H1 (cell line): ENCODE measurements at regions not wholly inside any gene's neighbourhood (a gene's known extent, or its start where the extent isn't known, plus 50 kb on each side); places are given as distances from the start of the nearest gene placed in this dataset.

ENCODE experiments used
- CTCF ChIA-PET: fragments of 300-600 bp; sonication (Branson Sonifier 250); formaldehyde crosslinking; loops from one replicate; lab custom pipeline; 2021; ENCODE audit not compliant: partially characterized antibody; lab: Charles Lee
- POLR2A ChIA-PET: fragments of 300-600 bp; sonication (Branson Sonifier 250); formaldehyde crosslinking; loops from one replicate; lab custom pipeline; 2021; ENCODE audit warnings: inconsistent platforms; ENCODE audit not compliant: partially characterized antibody; lab: Charles Lee
- DNase-seq, 2 experiments: peaks; one replicate each; pipeline versions ENCODE4 v3.0.0 to v3.0.0-alpha.2; 2010 to 2022; ENCODE audit warnings: low spot score in 2 of 2, low read depth in 1 of 2, mixed read lengths in 1 of 2
- FAIRE-seq: peaks from 2 replicates; lab custom pipeline; 2011; peaks lifted over from hg19 to GRCh38; lab: Jason Lieb, UNC
- H2AFZ ChIP-seq: 2 replicates; pipeline ENCODE4 v1.8.1; 2012; ENCODE audit warnings: low read length, inconsistent platforms
- H2AK5ac ChIP-seq: 2 replicates; pipeline ENCODE4 v1.6.1; 2013; ENCODE audit warnings: low read depth, low read length
- H2BK120ac ChIP-seq: replicated peaks from 2 replicates; pipeline ENCODE3; 2013; ENCODE audit warnings: low read depth, low read length, inconsistent platforms
- H2BK12ac ChIP-seq: 2 replicates; pipeline ENCODE4 v1.6.1; 2013; ENCODE audit warnings: low read depth, low read length
- H2BK15ac ChIP-seq: 2 replicates; pipeline ENCODE4 v1.6.1; 2013; ENCODE audit warnings: low read length
- H2BK20ac ChIP-seq: 2 replicates; pipeline ENCODE4 v1.6.1; 2013; ENCODE audit warnings: low read length
- H2BK5ac ChIP-seq: 2 replicates; pipeline ENCODE4 v1.6.1; 2013; ENCODE audit warnings: low read depth, low read length
- H3K14ac ChIP-seq: 2 replicates; pipeline ENCODE4 v1.6.1; 2013; ENCODE audit warnings: inconsistent platforms; ENCODE audit not compliant: insufficient read length
- H3K18ac ChIP-seq: 2 replicates; pipeline ENCODE4 v1.6.1; 2013; ENCODE audit warnings: low read length; ENCODE audit errors: extremely low read depth
- H3K23ac ChIP-seq: 2 replicates; pipeline ENCODE4 v1.6.1; 2013; ENCODE audit warnings: inconsistent platforms; ENCODE audit not compliant: insufficient read length
- H3K23me2 ChIP-seq: 2 replicates; pipeline ENCODE4 v1.6.1; 2013; ENCODE audit warnings: low read depth, low read length
- H3K27ac ChIP-seq: 2 replicates; pipeline ENCODE4 v1.6.1; 2011; ENCODE audit warnings: low read depth, low read length, inconsistent platforms
- H3K27me3 ChIP-seq, 4 experiments: replicated peaks in 1 of 4; 1 replicate in 1 of 4; 2 replicates in 3 of 4; pipeline versions ENCODE4 v1.6.1 to v1.8.1; 2011 to 2013; ENCODE audit warnings: low read length in 3 of 4, mild to moderate bottlenecking in 3 of 4, inconsistent platforms in 2 of 4, mixed read lengths in 2 of 4, moderate library complexity in 1 of 4; ENCODE audit not compliant: control insufficient read depth in 3 of 4, insufficient read depth in 3 of 4; ENCODE audit errors: extremely low read depth in 1 of 4
- H3K36me3 ChIP-seq, 4 experiments: 2 replicates each; pipeline versions ENCODE4 v1.6.1 to v1.8.1; 2011 to 2013; ENCODE audit warnings: mild to moderate bottlenecking in 4 of 4, low read length in 3 of 4, moderate library complexity in 2 of 4, control low read depth in 1 of 4, inconsistent platforms in 1 of 4; ENCODE audit not compliant: insufficient read depth in 4 of 4, control insufficient read depth in 2 of 4
- H3K4ac ChIP-seq: replicated peaks from 2 replicates; pipeline ENCODE3; 2013; ENCODE audit warnings: low read length, low read depth, mixed read lengths, inconsistent platforms; ENCODE audit not compliant: insufficient read length
- H3K4me1 ChIP-seq, 4 experiments: replicated peaks in 1 of 4; 1 replicate in 1 of 4; 2 replicates in 3 of 4; pipeline versions ENCODE4 v1.6.1 to v1.8.1; 2011 to 2013; ENCODE audit warnings: low read length in 3 of 4, inconsistent platforms in 2 of 4, mixed read lengths in 1 of 4; ENCODE audit not compliant: insufficient read depth in 4 of 4, control insufficient read depth in 3 of 4
- H3K4me2 ChIP-seq, 2 experiments: 2 replicates each; pipeline versions ENCODE4 v1.6.1 to v1.8.1; 2011 to 2013; ENCODE audit warnings: low read depth in 2 of 2, low read length in 2 of 2, control low read depth in 1 of 2, inconsistent platforms in 1 of 2, mild to moderate bottlenecking in 1 of 2; ENCODE audit not compliant: insufficient read depth in 1 of 2
- H3K4me3 ChIP-seq, 4 experiments: fragments of 200-600, 300-600 bp in 1 of 4; sonication (generic), shearing (Covaris generic), sonication (Bioruptor Twin) in 1 of 4; 2 replicates each; pipeline versions ENCODE4 v1.5.1 to v1.8.1; 2011 to 2016; ENCODE audit warnings: low read length in 4 of 4, low read depth in 3 of 4, control low read depth in 2 of 4, inconsistent platforms in 2 of 4, mild to moderate bottlenecking in 2 of 4, mixed read lengths in 1 of 4, moderate library complexity in 1 of 4; ENCODE audit not compliant: insufficient read depth in 2 of 4; ENCODE audit errors: extremely low read depth in 1 of 4
- H3K56ac ChIP-seq: replicated peaks from 2 replicates; pipeline ENCODE3; 2013; ENCODE audit warnings: low read depth, mild to moderate bottlenecking, mixed read lengths, low read length, inconsistent platforms; ENCODE audit not compliant: insufficient read length
- H3K79me1 ChIP-seq: 2 replicates; pipeline ENCODE4 v1.6.1; 2013; ENCODE audit warnings: low read depth, low read length, control low read depth
- H3K79me2 ChIP-seq, 2 experiments: 2 replicates each; pipeline versions ENCODE4 v1.6.1 to v1.8.1; 2012 to 2013; ENCODE audit warnings: low read length in 2 of 2, mild to moderate bottlenecking in 2 of 2, inconsistent platforms in 1 of 2; ENCODE audit not compliant: insufficient read depth in 2 of 2, control insufficient read depth in 1 of 2
- H3K9ac ChIP-seq, 4 experiments: replicated peaks in 1 of 4; 1 replicate in 1 of 4; 2 replicates in 3 of 4; pipeline versions ENCODE4 v1.6.1 to v1.8.1; 2011 to 2013; ENCODE audit warnings: low read depth in 3 of 4, low read length in 3 of 4, control low read depth in 2 of 4, mild to moderate bottlenecking in 2 of 4, moderate library complexity in 2 of 4, inconsistent platforms in 1 of 4; ENCODE audit errors: extremely low read depth in 1 of 4
- H3K9me3 ChIP-seq, 2 experiments: 2 replicates each; pipeline versions ENCODE4 v1.6.1 to v1.8.1; 2012 to 2013; ENCODE audit warnings: mild to moderate bottlenecking in 2 of 2, moderate library complexity in 2 of 2, control low read depth in 1 of 2, inconsistent platforms in 1 of 2, low read depth in 1 of 2, low read length in 1 of 2, mixed read lengths in 1 of 2; ENCODE audit not compliant: insufficient read depth in 2 of 2
- H4K20me1 ChIP-seq, 2 experiments: replicated peaks in 1 of 2; 2 replicates each; pipeline versions ENCODE3 to v1.8.1; 2011 to 2013; ENCODE audit warnings: inconsistent platforms in 2 of 2, low read length in 2 of 2, mild to moderate bottlenecking in 1 of 2; ENCODE audit not compliant: insufficient read depth in 2 of 2, control insufficient read depth in 1 of 2
- H4K5ac ChIP-seq: 2 replicates; pipeline ENCODE4 v1.6.1; 2013; ENCODE audit warnings: low read length, low read depth, mixed read lengths, inconsistent platforms; ENCODE audit not compliant: insufficient read length
- H4K8ac ChIP-seq: 2 replicates; pipeline ENCODE4 v1.8.0; 2013; ENCODE audit warnings: mild to moderate bottlenecking, moderate library complexity, low read length, inconsistent platforms; ENCODE audit not compliant: insufficient read depth; ENCODE audit errors: extremely low read depth
- H4K91ac ChIP-seq: replicated peaks from 2 replicates; pipeline ENCODE3; 2013; ENCODE audit warnings: low read length, mixed read lengths, inconsistent platforms; ENCODE audit not compliant: insufficient read length
- BCL11A ChIP-seq, 2 experiments: IDR thresholded peaks; one replicate each; pipeline ENCODE4 v1.6.1; 2011; ENCODE audit warnings: low read depth in 2 of 2, low read length in 2 of 2, mild to moderate bottlenecking in 2 of 2
- EGR1 ChIP-seq: IDR thresholded peaks from 2 replicates; pipeline ENCODE4 v1.6.1; 2011; ENCODE audit warnings: low read depth, low read length, borderline replicate concordance
- KDM1A ChIP-seq: fragments of 200-600, 300-600 bp; sonication (generic); IDR thresholded peaks from 2 replicates; pipeline ENCODE4 v1.7.1; 2016; ENCODE audit warnings: mild to moderate bottlenecking, low read length, borderline replicate concordance
- NANOG ChIP-seq: IDR thresholded peaks from 2 replicates; pipeline ENCODE4 v1.6.1; 2011; ENCODE audit warnings: low read length, low read depth, mild to moderate bottlenecking, inconsistent platforms; ENCODE audit not compliant: insufficient read depth, poor library complexity, severe bottlenecking
- NRF1 ChIP-seq: IDR thresholded peaks from 2 replicates; pipeline ENCODE4 v1.6.1; 2011; ENCODE audit warnings: mild to moderate bottlenecking, low read depth, low read length, improper control_type of control experiment
- YY1 ChIP-seq: IDR thresholded peaks from 2 replicates; pipeline ENCODE4 v1.6.1; 2011; ENCODE audit warnings: low read depth, mild to moderate bottlenecking, low read length
- WGBS, 2 experiments: shearing (Covaris generic) in 1 of 2; methylation state at CpG; one replicate each; pipeline versions ENCODE4 v1.1.6 to v1.1.7; 2013 to 2015; ENCODE audit warnings: low lambda C conversion rate in 2 of 2, mixed read lengths in 2 of 2, inconsistent platforms in 1 of 2, low coverage in 1 of 2, missing lambda C conversion rate in 1 of 2; ENCODE audit not compliant: insufficient replicate concordance in 2 of 2, insufficient coverage in 1 of 2, insufficient read length in 1 of 2; ENCODE audit errors: extremely low coverage in 1 of 2, missing lambda C conversion rate in 1 of 2; 5-methylcytosine and 5-hydroxymethylcytosine counted together

GRCh38 chr2:67295851-67296250, 101.3 kb upstream of the ETAA1 start:
- FAIRE-seq: no peak
- Histone ChIP-seq H4K20me1 (no peaks in the 10 kb centered on the region), H3K36me3 (no peaks in the 10 kb centered on the region), H2BK20ac (no peak overlapping the region), H3K9me3 (no peaks in the 10 kb centered on the region), H3K9ac (no peak overlapping the region), H3K14ac (no peak overlapping the region), H3K79me2 (no peaks in the 10 kb centered on the region), H3K23me2 (no peaks in the 10 kb centered on the region), H2AK5ac (no peak overlapping the region), H3K23ac (no peak overlapping the region), H3K4me3 (no peak overlapping the region), H2BK5ac (no peak overlapping the region), H3K79me1 (no peaks in the 10 kb centered on the region), H4K91ac (no peak overlapping the region), H3K27ac (no peak overlapping the region), H4K5ac (no peak overlapping the region), H3K4ac (no peak overlapping the region), H3K27me3 (no peaks in the 10 kb centered on the region), H2BK120ac (no peak overlapping the region), H2AFZ (no peak overlapping the region), H3K56ac (no peak overlapping the region), H2BK12ac (no peak overlapping the region), H3K4me1 (no peaks in the 10 kb centered on the region), H4K8ac (no peak overlapping the region), H3K18ac (no peak overlapping the region), H3K4me2 (no peak overlapping the region), H2BK15ac (no peak overlapping the region)
- POLR2A ChIA-PET: no interaction called here
- DNase-seq: no peak
- TF ChIP-seq BCL11A (IDR thresholded peaks at IDR 0.05; ENCODE audit: low read depth in 2 of 2, low read length in 2 of 2) (no peak), EGR1 (no peak), YY1 (no peak), NRF1 (no peak), NANOG (no peak), KDM1A (no peak)
- CTCF ChIA-PET: interaction anchor here (0.9 to 1.5 kb wide), 3 partner anchors 9 to 545 kb away, joined by 3 to 4 read pairs (median 4); no protein-coding TSS in a partner anchor
- 80% methylated on average over 4 of the region's 4 CpGs; no CpG with 5 or more reads in 1 of the 2 experiments for WGBS, 2 experiments
